Right kidney (tissue), 1 donor: ENCODE measurements at regions not wholly inside any gene's neighbourhood (a gene's known extent, or its start where the extent isn't known, plus 50 kb on each side); places are given as distances from the start of the nearest gene placed in this dataset.

Source experiments
- DNase-seq: peaks from one replicate; pipeline ENCODE4 v3.0.0-alpha.2; 2016

DNA sequence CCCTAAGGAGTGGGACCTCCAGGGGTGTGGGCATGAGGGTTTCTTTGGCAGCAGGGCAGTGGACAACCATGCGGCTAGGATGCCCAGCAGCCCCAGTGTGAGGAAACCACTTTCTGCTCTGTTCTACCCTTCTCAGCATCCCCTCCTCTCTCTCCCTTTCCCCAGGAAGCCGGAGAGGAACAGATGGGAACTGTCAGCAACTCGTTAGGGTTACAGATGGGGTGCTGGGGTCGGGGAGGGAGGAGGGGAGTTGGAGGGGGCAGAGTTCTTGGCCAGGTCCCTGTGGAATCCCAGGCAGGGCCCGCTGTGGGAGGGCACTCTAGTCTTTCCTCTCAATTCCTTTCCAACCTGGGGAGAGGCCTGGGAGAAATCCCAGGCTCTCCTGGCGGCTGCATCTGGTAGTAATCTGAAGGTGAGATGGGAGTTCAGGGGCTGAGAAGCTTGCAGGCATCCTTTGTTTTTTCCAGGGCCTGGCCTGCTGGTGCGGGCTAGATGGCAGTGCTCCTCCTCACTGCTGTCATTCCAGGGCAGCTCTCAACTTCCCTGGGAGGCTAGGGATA, 93.9 kb upstream of the CSF3R start:
- DNase-seq: no peak

DNA sequence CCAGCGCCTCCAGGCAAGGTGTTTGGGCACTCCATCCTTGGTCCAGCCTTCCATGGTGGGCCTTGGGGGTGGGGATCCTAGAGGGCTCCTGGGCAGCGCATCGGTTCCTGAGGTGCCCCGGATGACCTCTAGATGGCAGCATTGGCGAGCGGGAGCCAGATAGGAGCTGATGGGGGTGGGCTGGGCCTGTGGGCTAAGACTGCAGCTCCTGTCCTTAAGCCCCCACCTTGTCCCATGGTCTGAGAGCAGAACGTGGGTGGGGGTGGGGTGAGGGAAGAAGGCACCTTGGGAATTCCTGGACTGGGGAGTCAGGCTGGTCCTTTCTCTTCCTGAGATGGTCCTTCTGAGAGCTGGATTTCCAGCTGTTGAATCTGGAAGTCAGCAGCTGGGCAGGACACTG, 93.4 kb upstream of the CSF3R start:
- peak; percentile 66 for DNase-seq

DNA sequence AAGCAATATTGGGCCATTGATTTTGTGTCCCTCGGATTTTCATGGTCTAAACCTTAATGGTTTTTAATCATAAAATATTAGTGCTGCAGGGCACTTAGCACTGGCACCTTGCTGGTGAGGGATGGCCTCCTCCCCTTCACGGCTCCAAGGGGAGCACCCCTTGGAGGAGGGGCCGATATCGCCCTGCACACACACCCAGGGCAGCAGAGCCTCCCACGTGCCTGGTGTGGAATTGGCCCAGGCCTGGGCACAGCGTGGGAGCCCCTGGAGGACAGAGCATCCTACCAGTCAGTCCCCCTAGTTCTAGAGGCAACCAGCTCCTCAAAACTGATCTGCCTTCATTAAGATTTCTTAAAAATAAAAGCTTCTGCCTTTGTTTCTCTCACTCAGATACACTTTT, 90.7 kb upstream of the CSF3R start:
- DNase-seq: no peak

DNA sequence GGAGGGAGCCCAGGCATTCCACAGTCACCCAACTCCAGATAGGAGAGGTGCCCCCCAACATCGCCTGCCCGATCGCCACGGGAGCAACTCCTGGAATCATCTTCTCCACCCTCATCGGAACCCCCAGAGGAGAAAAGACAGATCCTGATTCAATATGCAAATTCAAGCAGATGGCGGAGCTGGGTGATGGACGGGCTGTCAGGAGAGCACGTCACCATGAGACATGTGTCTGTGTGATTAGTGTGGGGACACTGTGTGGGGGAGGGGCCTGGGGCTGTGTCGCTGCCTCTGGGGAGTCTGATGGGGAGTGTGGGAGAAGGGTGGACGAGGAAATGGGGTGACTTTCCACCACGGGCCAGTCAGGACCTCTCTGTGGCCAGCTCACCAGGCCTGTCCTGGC, 90.2 kb upstream of the CSF3R start:
- DNase-seq: no peak

DNA sequence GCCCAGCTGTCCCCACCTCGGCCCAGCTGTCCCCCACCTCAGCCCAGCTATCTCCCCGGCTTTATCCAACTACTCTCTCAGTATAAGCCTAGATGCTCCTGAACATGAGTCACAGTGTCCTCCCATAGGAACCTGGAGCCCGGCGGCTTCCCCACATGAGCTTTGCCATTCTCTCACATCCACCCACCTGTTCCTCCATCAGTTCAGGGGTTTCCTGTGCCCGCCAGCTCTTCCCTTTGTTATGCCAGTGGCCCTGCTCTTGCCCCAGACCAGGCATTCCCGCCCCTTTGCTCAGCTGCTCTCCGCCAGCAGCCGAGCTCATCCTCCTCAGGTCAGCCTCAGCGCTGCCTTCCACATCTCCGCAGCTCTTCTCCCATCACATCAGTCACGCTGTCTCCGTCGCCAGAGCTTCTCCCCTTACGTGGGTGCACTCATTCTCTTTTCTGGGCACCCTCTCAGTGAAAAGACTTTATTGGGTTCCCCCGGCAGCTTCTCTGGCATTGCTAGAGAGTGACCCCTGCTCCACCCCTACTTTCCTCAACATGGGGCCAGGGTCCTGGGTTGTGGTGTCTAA, 89.5 kb upstream of the CSF3R start:
- DNase-seq: no peak

DNA sequence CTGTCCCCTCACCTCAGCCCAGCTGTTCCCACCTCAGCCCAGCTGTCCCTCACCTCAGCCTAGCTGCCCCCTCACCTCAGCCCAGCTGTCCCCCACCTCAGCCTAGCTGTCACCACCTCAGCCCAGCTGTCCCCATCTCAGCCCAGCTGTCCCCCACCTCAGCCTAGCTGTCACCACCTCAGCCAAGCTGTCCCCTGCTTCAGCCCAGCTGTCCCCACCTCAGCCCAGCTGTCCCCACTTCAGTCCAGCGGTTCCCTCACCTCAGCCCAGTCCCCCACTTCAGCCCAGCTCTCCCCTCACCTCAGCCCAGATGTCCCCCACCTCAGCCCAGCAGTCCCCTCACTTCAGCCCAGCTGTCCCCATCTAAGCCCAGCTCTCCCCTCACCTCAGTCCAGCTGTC, 88.4 kb upstream of the CSF3R start:
- DNase-seq: no peak

DNA sequence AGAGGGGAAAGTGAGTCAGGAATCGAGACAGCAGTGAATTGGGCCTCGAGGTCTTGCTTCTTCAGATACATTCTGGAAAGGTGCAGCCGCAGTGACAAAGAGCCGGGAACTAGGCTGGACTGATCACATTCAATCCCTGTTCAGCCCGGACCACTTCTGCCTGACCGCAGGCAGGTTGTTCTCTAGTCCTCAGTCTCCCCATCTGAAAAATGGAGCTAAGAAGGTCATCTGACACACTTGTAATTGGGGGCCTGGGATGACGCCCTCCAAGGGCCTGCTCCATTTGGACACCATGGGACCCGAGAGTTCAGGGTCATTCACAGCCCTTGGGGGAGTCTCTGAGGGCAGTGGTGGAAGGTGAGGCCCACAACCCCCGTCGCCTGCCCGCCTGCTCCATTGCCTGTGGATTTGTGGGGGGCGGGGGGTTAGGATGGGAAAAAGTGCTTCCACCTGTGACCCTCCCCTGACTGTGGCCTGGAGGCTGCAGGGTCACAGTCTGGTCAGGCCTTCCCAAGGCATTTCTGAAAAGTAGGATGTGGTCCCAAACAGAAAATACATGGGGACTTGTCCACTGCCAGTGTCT, 87.9 kb upstream of the CSF3R start:
- no peak for DNase-seq

DNA sequence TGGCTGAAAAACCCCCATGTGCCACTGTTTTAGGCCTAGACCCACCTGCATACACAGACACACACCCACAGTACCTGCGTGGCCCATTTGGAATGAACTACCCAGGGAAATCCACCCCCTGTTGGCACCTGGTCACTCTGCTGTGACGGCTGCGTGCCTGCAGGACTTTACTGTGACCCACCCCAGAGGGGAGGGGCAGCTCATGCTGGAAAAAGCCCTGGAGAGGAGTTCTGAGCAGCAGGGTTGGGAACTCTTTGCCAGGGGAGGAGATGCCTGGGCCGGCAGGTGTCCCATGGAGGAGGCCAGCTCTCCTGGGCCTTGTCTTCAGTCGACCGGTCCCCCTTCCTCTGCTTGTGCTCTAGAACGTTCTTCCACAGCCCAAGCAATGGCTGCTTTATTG, 87.3 kb upstream of the CSF3R start:
- DNase-seq: no peak

DNA sequence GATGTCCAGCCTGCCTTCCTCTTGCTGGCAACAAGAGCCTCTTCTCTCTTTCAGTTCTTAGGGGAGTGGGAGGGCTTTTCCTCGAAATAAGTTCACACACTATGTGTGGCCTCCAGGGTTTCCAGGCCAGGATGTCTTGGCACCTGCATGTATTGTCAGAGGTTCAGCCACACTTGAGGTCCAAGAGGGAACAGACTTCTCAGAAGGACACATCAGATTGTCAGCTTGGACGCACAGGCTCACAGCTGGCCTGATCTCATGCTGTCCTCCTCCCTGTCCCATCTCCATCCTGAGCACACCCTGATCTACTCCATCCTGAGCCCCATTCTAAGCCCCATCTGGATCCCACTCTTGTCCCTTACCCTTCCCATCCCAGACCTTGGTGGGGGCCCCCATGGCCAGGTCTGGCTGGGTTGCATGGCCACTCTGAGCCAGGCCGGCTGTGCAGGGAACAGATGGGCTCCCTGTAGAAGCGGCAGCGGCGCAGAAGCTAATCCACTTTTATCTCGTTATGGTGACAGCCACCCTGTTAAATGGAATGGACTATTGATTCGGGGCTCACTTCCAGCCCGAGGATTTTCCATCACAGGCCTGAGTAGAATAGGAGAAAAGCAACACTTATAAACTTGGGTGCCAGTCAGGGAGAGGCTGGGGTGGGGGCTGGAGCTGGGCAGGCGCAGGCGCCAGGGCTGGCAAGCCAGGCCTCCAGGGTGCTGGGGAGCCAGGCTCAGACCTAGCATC, 85.1 kb upstream of the CSF3R start:
- DNase-seq: no peak

DNA sequence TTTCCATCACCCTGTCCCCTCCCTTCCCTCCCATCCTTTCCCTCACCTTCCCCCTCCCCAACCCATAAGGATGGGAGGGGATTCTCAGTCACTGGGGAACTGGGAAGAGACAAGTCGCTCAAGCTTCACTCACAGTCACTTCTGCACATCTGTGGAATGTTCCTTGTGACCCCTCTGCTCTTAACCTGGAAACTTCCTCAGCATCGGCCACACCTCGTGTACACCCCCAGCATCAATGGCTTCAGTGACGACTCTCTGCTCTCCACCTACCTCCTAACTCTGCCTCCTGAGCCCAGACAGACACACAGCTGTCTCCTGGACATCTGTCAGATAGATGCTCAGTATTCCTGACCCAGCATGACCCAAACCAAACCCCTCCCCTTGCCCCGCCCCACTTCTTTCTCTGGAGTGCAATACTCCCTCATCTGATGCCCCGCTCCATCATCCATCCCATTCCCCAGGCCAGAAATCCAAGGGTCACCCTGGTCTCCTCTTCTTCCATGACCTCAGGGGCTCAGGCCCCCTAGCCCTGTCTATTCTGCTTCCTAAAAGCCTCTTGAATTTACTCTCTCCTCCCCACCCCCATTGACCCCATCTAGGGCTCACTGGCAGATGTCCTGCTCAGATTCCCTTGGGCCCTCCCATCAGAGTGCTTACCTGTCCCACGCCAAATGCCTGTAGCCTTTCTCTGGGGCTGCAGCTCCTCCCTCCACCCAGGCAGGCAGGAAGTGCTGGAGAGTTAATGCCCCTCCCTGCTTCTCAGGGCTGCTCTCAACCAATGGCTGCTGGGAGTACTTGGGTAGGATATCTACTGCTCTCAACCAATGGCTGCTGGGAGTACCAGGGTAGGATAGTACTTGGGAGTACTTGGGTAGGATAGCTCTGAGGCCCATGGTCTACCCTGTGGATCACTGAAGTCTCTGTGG, 83.1 kb upstream of the CSF3R start:
- no peak for DNase-seq

DNA sequence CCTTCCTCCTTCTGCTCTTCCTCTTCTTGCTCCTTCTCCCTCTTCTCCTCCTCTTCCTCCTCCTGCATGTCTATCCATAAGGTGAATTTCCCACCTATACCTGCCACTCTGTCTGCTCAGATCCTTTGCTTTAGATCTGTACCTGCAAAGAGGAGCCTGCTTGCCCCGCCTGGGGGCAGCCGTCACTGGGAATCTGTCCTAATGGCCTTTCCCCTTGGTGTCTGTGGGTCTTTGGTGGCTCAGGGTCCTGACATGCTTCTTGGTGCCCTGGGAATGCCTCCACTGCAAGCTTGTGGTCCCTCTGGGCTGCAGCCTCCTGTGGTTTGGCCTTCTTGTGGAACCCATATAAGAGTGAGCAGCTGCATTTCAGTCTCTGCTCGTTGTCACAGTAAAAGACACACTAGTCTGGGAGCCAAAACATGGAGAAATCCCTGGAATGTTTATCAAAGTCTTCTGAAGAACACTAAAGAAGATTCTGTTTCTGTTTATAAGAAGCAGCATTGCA, 79.5 kb upstream of the CSF3R start:
- DNase-seq: no peak

DNA sequence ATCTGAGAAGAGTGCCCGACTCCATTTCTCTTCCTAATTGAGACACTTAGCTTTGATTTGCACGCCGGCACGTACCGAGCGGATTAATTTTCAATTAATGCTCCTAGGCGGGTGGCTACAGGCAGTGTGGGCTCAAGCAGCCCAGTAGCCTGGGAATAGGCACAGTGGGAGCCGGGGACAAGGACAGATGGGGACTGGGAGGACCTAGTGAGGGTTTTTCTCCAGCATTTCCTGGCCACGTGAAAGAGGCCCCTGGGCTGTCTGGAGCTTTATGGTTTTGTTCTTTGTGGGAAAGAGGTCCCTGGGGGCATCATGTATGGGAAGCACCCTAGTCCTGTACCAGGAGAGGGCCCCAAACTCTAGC, 78.6 kb upstream of the CSF3R start:
- no peak for DNase-seq

DNA sequence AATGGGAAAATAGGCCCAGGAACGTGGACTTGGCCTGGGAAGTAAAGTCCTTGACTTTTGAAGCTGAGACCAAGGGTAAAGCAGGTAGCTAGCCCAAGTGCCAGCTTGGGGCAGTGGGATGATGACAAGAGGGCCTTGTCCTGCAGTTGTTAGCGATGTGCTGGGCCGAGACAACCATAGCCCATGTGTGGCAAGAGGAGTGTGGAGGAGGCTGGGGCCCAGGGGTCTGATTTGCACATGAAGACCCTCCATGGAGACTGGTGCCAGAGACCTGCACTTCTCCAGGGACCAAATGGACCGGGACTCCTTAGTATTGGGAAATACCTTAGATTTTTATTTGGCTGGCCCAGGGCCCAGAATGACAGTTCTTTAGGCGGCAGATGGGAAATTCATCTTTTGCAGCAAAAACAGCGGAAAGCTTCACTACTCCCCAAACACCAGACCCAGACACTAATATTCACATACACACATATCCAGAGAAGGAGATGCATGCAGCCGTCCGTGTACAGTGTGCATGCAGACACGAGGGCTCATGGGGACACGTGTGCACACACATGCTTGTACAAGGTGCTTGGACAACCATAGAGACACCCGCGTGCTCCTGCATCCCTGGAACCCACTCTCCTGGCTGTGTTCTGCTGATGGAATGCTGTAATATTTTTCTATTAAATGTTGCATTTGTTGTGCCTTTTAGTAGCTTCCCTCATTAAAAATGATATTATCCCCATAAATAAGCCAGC, 78.1 kb upstream of the CSF3R start:
- no peak for DNase-seq

DNA sequence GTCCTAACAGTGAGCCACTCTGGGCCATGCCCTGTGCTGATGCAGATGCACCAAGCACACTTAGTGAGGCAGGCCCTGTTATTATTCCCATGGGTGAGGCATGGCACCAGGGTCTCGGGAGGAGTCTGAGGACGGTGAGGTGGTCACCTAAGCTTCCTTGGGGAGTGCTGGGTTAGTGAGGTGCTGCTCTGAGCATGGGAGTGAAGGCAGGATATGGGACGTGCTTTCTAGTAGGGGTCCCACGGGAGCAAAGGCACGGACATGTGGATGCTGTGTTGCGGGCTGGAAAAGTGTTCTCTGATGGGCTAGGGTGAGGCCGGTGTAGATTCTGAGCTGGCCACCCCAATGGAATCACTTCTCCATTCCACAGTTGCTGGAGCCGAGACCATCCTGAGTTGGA, 77.5 kb upstream of the CSF3R start:
- no peak for DNase-seq

DNA sequence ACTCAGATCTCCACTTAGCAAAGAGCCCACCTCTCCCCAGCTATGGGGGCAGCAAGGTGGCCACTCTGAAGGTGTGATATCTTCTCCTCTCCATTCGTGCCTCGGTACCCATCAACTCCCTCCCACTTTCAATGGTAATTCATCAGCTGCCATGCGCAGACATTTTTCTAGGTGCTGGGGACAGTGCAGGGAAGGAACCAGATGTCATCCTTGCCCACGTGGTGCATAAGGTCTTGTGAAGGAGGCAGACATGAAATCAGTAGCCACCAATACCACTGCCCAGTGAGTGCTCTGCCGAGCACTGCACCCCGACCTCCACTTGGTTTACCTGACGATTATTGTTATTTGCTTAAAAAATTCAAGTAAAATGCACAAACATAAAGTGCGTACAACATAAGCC, 76.3 kb upstream of the CSF3R start:
- no peak for DNase-seq

DNA sequence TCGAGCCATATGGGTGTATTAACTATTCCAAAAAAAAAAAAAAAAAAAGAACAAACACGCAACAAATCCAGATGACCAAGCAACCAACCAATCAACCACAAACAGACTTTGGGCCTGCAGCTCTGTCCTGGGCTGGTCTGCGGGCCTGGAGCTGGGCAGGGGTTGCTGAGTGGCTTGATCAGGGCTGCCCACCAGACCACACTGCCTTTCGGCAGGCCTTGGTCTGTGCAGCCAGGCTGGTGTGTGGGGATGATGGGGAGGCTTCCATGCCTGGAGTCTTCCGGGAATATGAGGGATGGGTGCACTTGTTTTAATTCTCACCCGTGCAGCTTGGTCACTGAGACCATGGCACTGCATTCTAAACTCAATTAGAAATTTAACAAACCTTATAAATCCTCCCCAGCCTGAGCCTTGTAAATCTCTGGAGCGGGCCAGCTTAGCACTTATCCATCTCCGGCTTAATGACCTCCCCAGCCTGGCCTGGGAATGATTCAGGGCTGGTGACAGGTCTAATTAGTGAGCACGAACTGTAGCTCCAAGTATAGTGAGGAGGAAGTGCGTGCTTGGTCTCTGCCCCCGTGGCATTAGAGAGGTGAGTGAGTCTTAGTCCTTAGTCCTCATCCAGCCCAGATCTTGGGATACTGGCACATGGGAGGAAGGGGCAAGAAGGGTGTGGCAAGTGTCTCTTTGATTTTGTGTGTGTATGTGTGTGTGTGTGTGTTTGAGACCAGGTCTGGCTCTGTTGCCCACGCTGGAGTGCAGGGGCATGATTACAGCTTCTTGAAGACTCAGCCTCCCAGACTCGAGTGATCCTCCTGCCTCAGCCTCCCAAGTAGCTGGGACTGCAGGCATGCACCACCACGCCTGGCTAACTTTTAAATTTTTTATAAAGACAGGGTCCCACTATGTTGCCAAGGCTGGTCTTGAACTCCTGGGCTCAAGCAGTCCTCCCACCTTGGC, 74.6 kb upstream of the CSF3R start:
- DNase-seq: no peak

DNA sequence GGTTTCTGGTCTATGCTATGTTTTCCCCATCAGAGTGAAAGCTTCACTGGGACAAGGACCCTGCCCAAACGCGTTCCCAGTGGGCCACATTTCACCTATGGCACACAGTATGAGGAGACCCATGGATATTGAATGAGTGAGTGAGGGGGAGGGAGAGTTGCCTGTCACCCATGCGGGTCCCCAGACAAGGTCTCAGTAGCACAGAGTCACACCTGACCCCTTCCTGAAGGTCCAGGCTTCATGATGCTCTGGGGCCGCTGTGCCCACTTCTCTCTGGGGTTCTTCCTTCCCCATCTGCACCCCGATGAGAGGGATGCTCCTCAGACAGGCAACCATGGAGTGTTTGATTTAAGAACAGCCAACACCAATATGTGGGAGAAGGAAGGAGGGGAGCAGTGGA, 72.3 kb upstream of the CSF3R start:
- no peak for DNase-seq

DNA sequence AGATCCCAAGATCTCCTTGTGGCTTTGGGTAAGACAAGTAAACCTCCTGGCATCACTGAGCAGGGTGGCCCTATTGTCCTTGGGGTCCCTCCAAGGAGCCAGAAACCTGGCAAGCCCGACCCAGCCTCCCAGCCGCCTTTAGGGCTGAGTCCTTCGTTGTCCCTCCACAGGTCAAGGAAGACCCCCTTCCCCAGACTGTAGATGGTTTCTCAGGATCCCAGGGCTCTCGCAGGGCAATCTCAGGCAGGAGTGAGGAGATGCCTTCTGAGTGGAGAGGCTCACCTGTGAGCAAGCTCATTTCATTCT, 71.6 kb upstream of the CSF3R start:
- DNase-seq: no peak

DNA sequence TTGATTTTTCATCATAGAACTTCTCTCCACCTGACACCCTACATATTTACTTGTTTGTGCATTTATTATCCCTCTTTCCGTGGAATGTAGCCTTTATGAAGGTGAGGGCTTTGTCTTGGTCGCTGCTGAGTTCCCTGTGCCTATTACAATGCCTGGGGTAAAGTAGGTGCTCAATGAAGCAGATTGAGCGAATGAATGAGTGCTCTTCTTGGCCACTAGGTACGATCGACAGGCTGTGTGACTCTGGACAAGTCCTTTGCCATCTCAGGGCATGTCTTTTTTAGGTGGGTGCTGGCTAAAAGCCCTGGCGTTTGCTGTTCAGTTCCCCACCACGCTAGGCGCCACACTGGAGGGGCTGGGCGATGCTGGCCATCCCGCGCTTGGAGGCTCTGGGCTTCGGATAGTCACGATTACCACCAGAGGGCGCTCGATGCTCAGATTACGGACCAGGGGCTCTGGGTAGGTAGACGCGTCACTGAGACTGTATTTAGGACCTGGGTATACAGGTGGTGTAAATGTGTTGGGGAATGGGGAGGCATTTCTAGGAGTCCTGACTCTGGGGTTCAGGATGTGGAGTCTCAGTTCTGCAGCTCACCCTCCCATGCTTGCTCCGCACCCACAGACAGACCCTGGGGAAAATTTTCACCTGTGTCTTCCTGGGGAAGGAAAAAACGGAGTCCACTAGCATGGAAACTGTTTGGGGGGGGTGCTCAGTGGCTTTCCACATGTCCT, 71.0 kb upstream of the CSF3R start:
- peak; percentile 42 for DNase-seq

DNA sequence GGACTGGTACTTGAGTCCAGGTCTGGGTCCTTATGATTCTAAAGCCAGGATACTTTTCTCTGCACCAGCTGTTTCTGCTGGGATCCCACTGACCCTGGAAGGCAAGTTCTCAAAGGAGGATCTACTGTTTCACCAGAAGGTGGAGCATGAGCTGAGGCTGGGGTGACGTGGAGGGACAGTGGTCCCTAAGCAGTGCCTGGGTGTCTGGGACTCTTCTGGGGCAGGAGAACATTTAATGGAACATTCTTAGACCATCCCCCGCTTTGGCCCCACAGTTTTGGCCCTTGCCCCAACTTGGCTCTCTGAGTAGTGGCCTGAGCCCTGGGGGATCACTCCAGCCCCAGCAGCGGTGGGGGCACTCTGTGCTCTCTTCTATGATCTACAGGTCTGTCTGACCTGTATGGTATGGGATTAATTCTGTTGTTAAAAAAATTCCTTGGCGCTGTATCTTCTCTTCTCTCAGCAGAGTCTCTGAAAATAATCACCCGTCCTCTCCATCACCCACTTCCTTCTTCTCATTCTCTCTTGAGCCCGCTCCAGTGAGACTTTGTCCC, 60.3 kb upstream of the CSF3R start:
- DNase-seq: no peak
